ENCODE measurements at regions not wholly inside any gene's neighbourhood (a gene's known extent, or its start where the extent isn't known, plus 50 kb on each side); places are given as distances from the start of the nearest gene placed in this dataset.

GRCh38 chr2:143903172-143903856 is 616.6 kb downstream of the ZEB2 start (continued):
- TF ChIP-seq ZNF280D (tag by site-specific recombination; IDR thresholded peaks at IDR 0.05) (no peak), SP7 (tag by site-specific recombination; IDR thresholded peaks at IDR 0.05) (no peak)

- Histone ChIP-seq H3K36me3 (ENCODE audit: control insufficient read depth in 2 of 2, insufficient read depth in 1 of 2, low read length in 2 of 2) (no peaks in the 10 kb centered on the region), H3K4me1 (ENCODE audit: control insufficient read depth, insufficient read depth, low read length) (no peaks in the 10 kb centered on the region), H3K9me3 (ENCODE audit: control insufficient read depth, insufficient read depth, low read depth, low read length) (no peaks in the 10 kb centered on the region), H3K4me3 (ENCODE audit: low read depth, low read length) (no peak overlapping the region), H3K27ac (ENCODE audit: extremely low read depth, low read depth, low read length) (no peak overlapping the region)
- TF ChIP-seq ZBTB44 (tag by site-specific recombination; IDR thresholded peaks at IDR 0.05) (no peak), ZNF670 (tag by site-specific recombination; IDR thresholded peaks at IDR 0.05; ENCODE audit: low read depth) (no peak), ZNF692 (tag by site-specific recombination; IDR thresholded peaks at IDR 0.05) (no peak), ZNF362 (tag by site-specific recombination; IDR thresholded peaks at IDR 0.05) (no peak), EGR2 (tag by site-specific recombination; IDR thresholded peaks at IDR 0.05; ENCODE audit: low read depth) (no peak), HOXA7 (CRISPR knock-in tag; IDR thresholded peaks at IDR 0.05; ENCODE audit: borderline replicate concordance) (no peak), ZNF449 (tag by site-specific recombination; IDR thresholded peaks at IDR 0.05) (no peak), ZNF623 (tag by site-specific recombination; IDR thresholded peaks at IDR 0.05) (no peak), ZNF404 (tag by site-specific recombination; IDR thresholded peaks at IDR 0.05) (no peak), ZNF335 (tag by site-specific recombination; conservative IDR thresholded peaks at IDR 0.05) (no peak), ZNF529 (tag by site-specific recombination; IDR thresholded peaks at IDR 0.05; ENCODE audit: insufficient replicate concordance) (no peak), ZNF23 (tag by site-specific recombination; IDR thresholded peaks at IDR 0.05; ENCODE audit: borderline replicate concordance) (no peak), ZNF549 (tag by site-specific recombination; IDR thresholded peaks at IDR 0.05) (no peak), ZNF274 (IDR thresholded peaks at IDR 0.05; ENCODE audit: low read length) (no peak), ZNF274 (tag by site-specific recombination; IDR thresholded peaks at IDR 0.05; ENCODE audit: borderline replicate concordance) (no peak), ZBTB1 (tag by site-specific recombination; IDR thresholded peaks at IDR 0.05) (no peak)
- ChIA-PET CTCF (interaction anchor here (0.7 kb wide), 1 partner anchor 626 kb away, joined by 3 read pairs; no protein-coding TSS in a partner anchor), POLR2A (no interaction called here)
Measured at GRCh38 chr2:143901185-143901842, 618.6 kb downstream of the ZEB2 start.
